Endothelial cell of umbilical vein (primary cell): ENCODE measurements at regions not wholly inside any gene's neighbourhood (a gene's known extent, or its start where the extent isn't known, plus 50 kb on each side); places are given as distances from the start of the nearest gene placed in this dataset.

Experiments used
- BruUV-seq: library from RNA; stranded (reverse); fragments of 400-500 nt; replicated peaks from 2 replicates; lab custom pipeline; 2021; lab: Mats Ljungman, UMichigan
- CTCF ChIA-PET: fragments of 300-600, 350-600 bp; sonication (Branson Sonifier 250); formaldehyde crosslinking; loops from one replicate; lab custom pipeline; 2021; ENCODE audit warnings: antibody characterized with exemption, inconsistent platforms; lab: Charles Lee
- POLR2A ChIA-PET: fragments of 300-600, 350-600 bp; sonication (Branson Sonifier 250); formaldehyde crosslinking; loops from one replicate; lab custom pipeline; 2021; ENCODE audit warnings: antibody characterized with exemption, inconsistent platforms; lab: Charles Lee
- DNase-seq: peaks from one replicate; pipeline ENCODE4 v3.0.0-alpha.2; 2011; ENCODE audit warnings: low read depth, low spot score
- FAIRE-seq: peaks from 2 replicates; lab custom pipeline; 2011; peaks lifted over from hg19 to GRCh38; lab: Jason Lieb, UNC
- H2AFZ ChIP-seq: 2 replicates; pipeline ENCODE4 v1.6.0; 2012; ENCODE audit warnings: low read depth, low read length, control low read depth, inconsistent platforms
- H3K27ac ChIP-seq: 2 replicates; pipeline ENCODE4 v1.5.1; 2011; ENCODE audit warnings: low read depth, mild to moderate bottlenecking, control low read depth, low read length, moderate library complexity; ENCODE audit not compliant: insufficient read depth
- H3K27me3 ChIP-seq, 2 experiments: 2 replicates each; pipeline versions ENCODE4 v1.6.0 to v1.6.1; 2011; ENCODE audit warnings: low read length in 2 of 2, mixed read lengths in 1 of 2; ENCODE audit not compliant: control insufficient read depth in 2 of 2, insufficient read depth in 2 of 2
- H3K36me3 ChIP-seq, 2 experiments: 2 replicates in 1 of 2; 3 replicates in 1 of 2; pipeline ENCODE4 v1.5.1; 2011; ENCODE audit warnings: low read length in 2 of 2, mild to moderate bottlenecking in 1 of 2, moderate library complexity in 1 of 2; ENCODE audit not compliant: control insufficient read depth in 2 of 2, insufficient read depth in 2 of 2; ENCODE audit errors: extremely low read depth in 1 of 2
- H3K4me1 ChIP-seq: 3 replicates; pipeline ENCODE4 v1.5.1; 2011; ENCODE audit warnings: mild to moderate bottlenecking, low read length; ENCODE audit not compliant: control insufficient read depth, insufficient read depth; ENCODE audit errors: extremely low read depth
- H3K4me2 ChIP-seq: 2 replicates; pipeline ENCODE4 v1.6.1; 2011; ENCODE audit warnings: low read length, control low read depth, mixed read lengths; ENCODE audit not compliant: insufficient read depth
- H3K4me3 ChIP-seq, 3 experiments: fragments of 200-600 bp in 1 of 3; sonication (generic), shearing (Covaris generic) in 1 of 3; replicated peaks in 1 of 3; 2 replicates each; pipeline ENCODE4 v1.5.1; 2011 to 2016; ENCODE audit warnings: control low read depth in 3 of 3, low read length in 3 of 3, mild to moderate bottlenecking in 2 of 3, inconsistent platforms in 1 of 3, low read depth in 1 of 3, moderate library complexity in 1 of 3; ENCODE audit not compliant: insufficient read depth in 1 of 3
- H3K79me2 ChIP-seq: 2 replicates; pipeline ENCODE4 v1.6.0; 2012; ENCODE audit warnings: low read length, inconsistent platforms; ENCODE audit not compliant: control insufficient read depth, insufficient read depth
- H3K9ac ChIP-seq: replicated peaks from 2 replicates; pipeline ENCODE3; 2011; ENCODE audit warnings: low read length, control low read depth; ENCODE audit not compliant: insufficient read depth; ENCODE audit errors: extremely low read depth
- H3K9me1 ChIP-seq: replicated peaks from 3 replicates; pipeline ENCODE4 v1.6.0; 2011; ENCODE audit warnings: mild to moderate bottlenecking, low read length; ENCODE audit not compliant: control insufficient read depth, insufficient read depth; ENCODE audit errors: extremely low read depth
- H3K9me3 ChIP-seq: replicated peaks from 2 replicates; pipeline ENCODE4 v1.5.1; 2012; ENCODE audit warnings: low read length, inconsistent platforms; ENCODE audit not compliant: control insufficient read depth, insufficient read depth
- H4K20me1 ChIP-seq: replicated peaks from 2 replicates; pipeline ENCODE3; 2011; ENCODE audit warnings: mild to moderate bottlenecking, low read length; ENCODE audit not compliant: control insufficient read depth, insufficient read depth; ENCODE audit errors: extremely low read depth
- EZH2 ChIP-seq: IDR thresholded peaks from 2 replicates; pipeline ENCODE4 v1.6.1; 2012; ENCODE audit warnings: borderline replicate concordance, low read depth, mild to moderate bottlenecking, moderate library complexity, low read length, inconsistent platforms; ENCODE audit not compliant: severe bottlenecking
- FOS ChIP-seq: IDR thresholded peaks from 2 replicates; pipeline ENCODE4 v1.6.1; 2011; ENCODE audit warnings: mild to moderate bottlenecking, low read length, moderate library complexity, borderline replicate concordance; ENCODE audit not compliant: insufficient read depth
- GATA2 ChIP-seq: IDR thresholded peaks from 2 replicates; pipeline ENCODE4 v1.7.0; 2011; ENCODE audit warnings: low read depth, mild to moderate bottlenecking, moderate library complexity, mixed read lengths, low read length; ENCODE audit not compliant: insufficient read length, insufficient read depth
- MYC ChIP-seq: IDR thresholded peaks from one replicate; pipeline ENCODE4 v1.6.1; 2011; ENCODE audit warnings: mild to moderate bottlenecking, low read depth, low read length
- POLR2AphosphoS5 ChIP-seq: IDR thresholded peaks from 2 replicates; pipeline ENCODE4 v1.6.1; 2012; ENCODE audit warnings: low read depth, mild to moderate bottlenecking, control low read depth, low read length, moderate library complexity; ENCODE audit not compliant: insufficient read depth
- dilution Hi-C: fragments of 300-500 bp; cut with MboI; formaldehyde crosslinking; loops from one replicate; pipeline ENCODE4 v1.15.0; 2019; ENCODE audit warnings: low sequenced_read_pairs; ENCODE audit not compliant: extremely low pct_ligation_motif_present
- intact Hi-C: fragments of 100-400 bp; cut with micrococcal nuclease; formaldehyde crosslinking; loops from one replicate; pipeline ENCODE4 v1.10.0; 2022
- TF ChIP-seq, protein P1 (sequence below): IDR thresholded peaks from 2 replicates; pipeline ENCODE4 v1.6.1; 2011; ENCODE audit not compliant: insufficient read depth, insufficient read length
- TF ChIP-seq, protein P2 (sequence below), 2 donors: IDR thresholded peaks; 1 replicate in 1 of 2; 2 replicates in 1 of 2; pipeline ENCODE4 v1.5.1; 2011; ENCODE audit warnings: low read length in 2 of 2, mild to moderate bottlenecking in 2 of 2, moderate library complexity in 2 of 2, control low read depth in 1 of 2, inconsistent platforms in 1 of 2, low read depth in 1 of 2; ENCODE audit not compliant: insufficient read depth in 1 of 2; ENCODE audit errors: extremely low read depth in 1 of 2

DNA sequence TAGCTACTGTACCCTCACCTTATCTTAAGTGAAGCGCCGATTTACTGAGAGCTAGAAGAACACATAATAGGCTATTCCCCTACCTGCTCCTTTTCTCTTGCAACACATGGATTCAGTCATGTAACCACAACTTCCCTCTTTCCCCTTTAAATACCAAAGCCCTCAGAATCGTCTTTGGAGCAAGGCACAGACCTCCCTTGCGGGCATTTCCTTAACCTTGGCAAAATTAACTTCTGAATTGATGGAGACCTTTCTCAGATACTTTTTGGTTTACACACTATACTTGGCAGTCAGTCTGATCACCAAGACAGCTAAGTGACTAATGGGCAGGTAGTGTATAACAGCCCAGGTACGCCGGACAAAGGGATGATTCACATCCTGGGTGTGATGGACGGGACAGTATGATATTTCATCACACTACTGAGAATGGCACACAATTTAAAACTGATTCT, 72.7 kb upstream of the SEC61G start:
- no peak overlapping the region for H3K9ac ChIP-seq
- FAIRE-seq (no peak), DNase-seq (no peak)
- POLR2A ChIA-PET: no interaction called here
- H3K9me3 ChIP-seq: no peaks in the 10 kb centered on the region
- no peaks in the 10 kb centered on the region for H3K9me1 ChIP-seq
- intact Hi-C loops (no loop called here), dilution Hi-C loops (no loop called here)
- CTCF ChIA-PET: no interaction called here
- H3K4me1 ChIP-seq: no peaks in the 10 kb centered on the region
- no peak overlapping the region for H3K4me3 ChIP-seq
- H3K27me3 ChIP-seq: peaks cover 5 to 6% of the 10 kb centered on the region in 2 experiments
- no peaks in the 10 kb centered on the region for H4K20me1 ChIP-seq
- TF ChIP-seq EZH2 (no peak), FOS (no peak), POLR2AphosphoS5 (no peak), GATA2 (no peak), MYC (no peak)
- TF ChIP-seq, protein P1, sequence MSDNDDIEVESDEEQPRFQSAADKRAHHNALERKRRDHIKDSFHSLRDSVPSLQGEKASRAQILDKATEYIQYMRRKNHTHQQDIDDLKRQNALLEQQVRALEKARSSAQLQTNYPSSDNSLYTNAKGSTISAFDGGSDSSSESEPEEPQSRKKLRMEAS: no peak
- TF ChIP-seq, protein P2, sequence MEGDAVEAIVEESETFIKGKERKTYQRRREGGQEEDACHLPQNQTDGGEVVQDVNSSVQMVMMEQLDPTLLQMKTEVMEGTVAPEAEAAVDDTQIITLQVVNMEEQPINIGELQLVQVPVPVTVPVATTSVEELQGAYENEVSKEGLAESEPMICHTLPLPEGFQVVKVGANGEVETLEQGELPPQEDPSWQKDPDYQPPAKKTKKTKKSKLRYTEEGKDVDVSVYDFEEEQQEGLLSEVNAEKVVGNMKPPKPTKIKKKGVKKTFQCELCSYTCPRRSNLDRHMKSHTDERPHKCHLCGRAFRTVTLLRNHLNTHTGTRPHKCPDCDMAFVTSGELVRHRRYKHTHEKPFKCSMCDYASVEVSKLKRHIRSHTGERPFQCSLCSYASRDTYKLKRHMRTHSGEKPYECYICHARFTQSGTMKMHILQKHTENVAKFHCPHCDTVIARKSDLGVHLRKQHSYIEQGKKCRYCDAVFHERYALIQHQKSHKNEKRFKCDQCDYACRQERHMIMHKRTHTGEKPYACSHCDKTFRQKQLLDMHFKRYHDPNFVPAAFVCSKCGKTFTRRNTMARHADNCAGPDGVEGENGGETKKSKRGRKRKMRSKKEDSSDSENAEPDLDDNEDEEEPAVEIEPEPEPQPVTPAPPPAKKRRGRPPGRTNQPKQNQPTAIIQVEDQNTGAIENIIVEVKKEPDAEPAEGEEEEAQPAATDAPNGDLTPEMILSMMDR (IDR thresholded peaks at IDR 0.05; ENCODE audit: extremely low read depth in 1 of 2, insufficient read depth in 1 of 2, low read depth in 1 of 2, low read length in 2 of 2): no peak
- no TSS peak for BruUV-seq
- H3K4me2 ChIP-seq: no peak overlapping the region
- no peak overlapping the region for H2AFZ ChIP-seq
- no peak overlapping the region for H3K27ac ChIP-seq
- no peaks in the 10 kb centered on the region for H3K36me3 ChIP-seq
- no peaks in the 10 kb centered on the region for H3K79me2 ChIP-seq
